GM18951 (cell line): ENCODE measurements at regions not wholly inside any gene's neighbourhood (a gene's known extent, or its start where the extent isn't known, plus 50 kb on each side); places are given as distances from the start of the nearest gene placed in this dataset.

Experiments
- POLR2A ChIP-seq: IDR thresholded peaks from 4 replicates; pipeline ENCODE4 v1.6.1; 2011; ENCODE audit warnings: mild to moderate bottlenecking; ENCODE audit not compliant: insufficient read length, insufficient read depth; ENCODE audit errors: extremely low read depth
- in situ Hi-C: fragments of 300-500 bp; cut with MboI; formaldehyde crosslinking; loops from one replicate; pipeline ENCODE4 v1.12.0; 2022; ENCODE audit warnings: low sequenced_read_pairs, mixed read lengths, inconsistent platforms; ENCODE audit not compliant: unreplicated experiment

- in situ Hi-C loops = no loop called here
- TF ChIP-seq POLR2A = no peak
These were observed 50.3 kb upstream of the CXCL12 start for GRCh38 chr10:44435196-44435595.

GRCh38 chr10:44436240-44436639, 51.3 kb upstream of the CXCL12 start:
- no peak for TF ChIP-seq POLR2A
- in situ Hi-C loops = no loop called here

DNA sequence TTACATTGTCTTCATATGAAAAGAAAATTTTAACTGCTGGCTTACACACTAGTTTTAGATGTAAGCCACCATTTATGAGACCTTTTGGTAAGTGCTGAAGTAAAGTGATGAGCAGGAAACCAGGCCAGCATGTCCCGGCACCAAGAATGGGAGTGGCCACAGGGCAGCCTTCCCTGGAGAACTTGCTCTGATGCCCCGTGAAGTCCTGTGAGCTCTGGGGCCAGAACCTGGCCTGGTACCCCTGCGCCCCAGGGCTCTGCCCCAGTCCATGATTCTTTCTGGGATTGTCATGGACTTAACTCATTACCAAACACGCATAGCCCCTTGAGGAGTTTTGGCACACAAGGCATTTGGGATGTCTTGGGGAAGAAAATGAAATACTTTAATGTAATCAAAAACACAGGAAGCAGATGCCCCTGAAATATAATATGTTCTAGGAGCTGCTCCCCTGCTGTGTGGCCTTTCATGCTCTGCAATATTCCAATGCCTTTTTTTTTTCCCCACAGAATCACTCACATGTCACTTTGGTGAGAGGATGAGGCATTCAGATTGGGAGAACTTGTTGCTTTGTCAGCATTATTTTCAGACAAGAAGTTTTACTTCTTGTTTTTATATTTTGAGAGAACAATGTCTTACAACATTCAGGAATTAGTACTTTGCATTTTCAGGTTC, 53.1 kb upstream of the CXCL12 start:
- in situ Hi-C loops = no loop called here
- no peak for TF ChIP-seq POLR2A

DNA sequence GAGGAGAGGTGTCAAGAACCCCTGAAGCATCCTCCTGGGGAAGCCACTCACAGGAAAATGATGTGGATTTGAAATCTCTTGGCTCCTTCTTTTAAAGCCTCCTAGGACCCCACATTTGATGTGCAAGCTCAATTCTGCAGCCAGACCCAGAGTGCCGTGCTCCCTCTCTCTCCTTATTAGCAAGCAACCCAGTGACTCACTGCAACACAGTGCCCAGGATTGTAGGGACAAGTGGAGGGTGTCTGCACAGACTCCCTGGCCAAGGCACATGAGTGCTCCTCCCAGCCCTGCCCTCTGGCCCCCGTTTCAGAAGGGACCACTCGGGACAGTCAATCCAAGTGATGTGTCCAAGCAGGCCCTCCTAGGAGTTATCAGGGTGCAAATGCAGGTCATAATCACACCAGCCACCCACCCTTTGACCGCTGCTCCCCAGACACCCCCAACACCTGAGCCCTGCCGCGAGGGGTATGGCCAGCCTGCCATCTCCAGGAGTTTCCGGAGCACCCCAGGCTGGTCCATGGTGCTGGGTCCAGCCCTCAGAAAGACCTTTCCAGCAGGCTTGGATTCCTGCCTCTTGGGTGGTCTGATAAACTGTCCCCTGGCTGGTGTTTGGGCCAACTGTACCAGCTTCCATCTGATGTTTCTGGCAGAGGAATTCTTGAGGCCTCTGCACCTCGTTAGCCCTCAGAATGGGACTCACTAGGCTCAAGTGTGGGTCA, 54.5 kb upstream of the CXCL12 start:
- in situ Hi-C loops = no loop called here
- no peak for TF ChIP-seq POLR2A

GRCh38 chr10:44439958-44440244, 55.0 kb upstream of the CXCL12 start:
- no peak for TF ChIP-seq POLR2A
- in situ Hi-C loops = no loop called here

- in situ Hi-C loops = no loop called here
- TF ChIP-seq POLR2A = no peak
These were observed 72.4 kb upstream of the CXCL12 start for GRCh38 chr10:44457259-44457658.

DNA sequence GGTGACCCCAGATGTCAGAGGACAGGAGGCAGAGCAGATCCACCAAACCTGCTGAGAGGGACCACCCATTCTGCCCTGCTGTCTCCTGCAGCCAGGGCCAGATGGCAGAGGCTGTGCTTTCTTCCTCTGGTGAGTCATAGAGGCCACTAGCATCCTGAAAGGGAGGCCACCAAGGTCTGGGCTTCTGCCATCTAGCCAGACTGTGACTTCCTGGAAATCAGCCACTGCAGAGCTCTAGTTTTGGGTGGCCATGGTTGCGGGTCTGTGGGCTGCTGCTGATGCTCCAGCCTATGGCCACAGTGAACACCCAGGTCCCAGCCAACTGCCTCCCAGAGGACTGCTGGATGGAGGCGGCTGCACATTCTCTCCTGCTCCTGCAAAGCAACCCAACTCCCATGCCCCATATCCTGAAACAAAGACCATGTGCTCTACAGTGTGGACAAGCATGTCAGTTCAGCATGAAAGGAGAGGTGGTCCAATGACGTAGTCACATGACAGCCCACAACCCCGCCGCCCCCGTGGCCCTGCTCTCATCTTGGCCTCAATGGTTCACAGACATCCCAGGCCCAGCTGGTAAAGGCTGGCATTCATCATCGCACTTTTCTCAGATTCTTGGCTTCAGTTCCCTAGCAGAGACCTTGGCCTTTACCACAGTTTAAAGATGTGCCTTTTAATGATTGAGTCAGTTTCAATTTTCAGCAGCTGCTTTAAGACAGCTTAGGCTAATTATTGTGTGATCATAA, 73.9 kb upstream of the CXCL12 start:
- TF ChIP-seq POLR2A = no peak
- in situ Hi-C loops = no loop called here

- in situ Hi-C loops = no loop called here
- TF ChIP-seq POLR2A = no peak
These were observed 74.8 kb upstream of the CXCL12 start for GRCh38 chr10:44459671-44460070.

- in situ Hi-C loops = no loop called here
- TF ChIP-seq POLR2A = no peak
These were observed 75.5 kb upstream of the CXCL12 start for GRCh38 chr10:44460416-44460815.

GRCh38 chr10:44462338-44462914, 77.5 kb upstream of the CXCL12 start:
- in situ Hi-C loops = no loop called here
- TF ChIP-seq POLR2A = no peak

DNA sequence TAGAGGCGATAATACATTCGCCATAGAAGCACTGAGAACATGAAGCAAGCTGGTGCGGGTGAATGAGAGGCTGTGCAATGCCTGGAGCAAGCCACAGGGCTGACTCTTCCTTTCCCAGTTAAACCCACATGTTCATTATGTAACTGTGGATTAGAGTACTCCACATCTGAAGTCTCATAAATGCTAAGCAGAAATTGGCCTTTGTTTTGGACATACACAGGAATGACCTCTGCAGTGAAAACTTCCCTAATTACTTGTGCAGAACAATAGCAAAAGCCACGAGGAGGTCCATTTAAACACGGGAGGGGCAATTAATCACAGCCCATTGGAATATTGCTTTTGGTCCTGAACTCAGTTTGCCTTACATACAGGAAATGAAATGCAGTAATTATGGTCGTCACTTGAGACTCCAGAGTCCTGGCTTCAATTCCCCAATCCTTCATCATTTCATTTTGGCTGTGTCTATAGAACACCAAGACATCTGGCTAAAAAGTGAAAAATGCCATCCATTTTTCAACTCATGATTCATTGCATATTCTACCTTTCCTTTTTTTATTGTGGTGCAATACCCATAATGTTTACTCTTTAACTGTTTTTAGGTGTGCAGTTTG, 78.7 kb upstream of the CXCL12 start:
- in situ Hi-C loops = no loop called here
- TF ChIP-seq POLR2A = no peak

DNA sequence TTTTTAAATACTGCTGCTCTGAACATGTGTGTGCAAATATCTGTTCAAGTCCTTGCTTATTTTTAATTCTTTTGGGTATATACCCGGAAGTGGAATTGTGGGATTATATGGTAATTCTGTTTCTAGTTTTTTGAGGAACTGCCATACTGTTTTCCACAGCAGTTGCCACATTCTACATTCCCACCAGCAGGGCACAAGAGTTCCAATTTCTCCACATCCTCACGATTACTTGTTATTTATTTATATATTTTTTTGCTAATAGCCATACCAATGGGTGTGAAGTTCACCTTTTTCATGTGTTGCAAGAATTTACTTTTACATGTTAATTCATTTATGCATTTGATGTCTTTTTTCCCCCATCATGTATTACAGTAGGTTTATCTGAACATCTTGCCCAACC, 79.6 kb upstream of the CXCL12 start:
- TF ChIP-seq POLR2A = no peak
- in situ Hi-C loops = no loop called here

- no peak for TF ChIP-seq POLR2A
- in situ Hi-C loops = no loop called here
These were observed 80.7 kb upstream of the CXCL12 start for GRCh38 chr10:44465401-44466115.
